KMS-11 (cell line): ENCODE measurements at regions not wholly inside any gene's neighbourhood (a gene's known extent, or its start where the extent isn't known, plus 50 kb on each side); places are given as distances from the start of the nearest gene placed in this dataset.
A peak's percentile ranks its signal among the peaks of the same experiment; 100 is the strongest.

Experiments
- H2AFZ ChIP-seq: fragments of 200-600 bp; sonication (generic); 2 replicates; pipeline ENCODE4 v1.6.1; 2016; ENCODE audit warnings: antibody characterized with exemption, mixed run types, low read depth
- H3K27ac ChIP-seq: fragments of 200-600 bp; sonication (generic); 2 replicates; pipeline ENCODE4 v1.6.1; 2016; ENCODE audit warnings: mild to moderate bottlenecking, mixed run types
- H3K27me3 ChIP-seq: fragments of 200-600 bp; sonication (generic); 2 replicates; pipeline ENCODE4 v1.6.1; 2017; ENCODE audit warnings: mild to moderate bottlenecking, low read depth, mixed run types, moderate library complexity; ENCODE audit not compliant: insufficient read depth
- H3K36me3 ChIP-seq: fragments of 200-600 bp; sonication (generic); 2 replicates; pipeline ENCODE4 v1.6.1; 2017; ENCODE audit warnings: mild to moderate bottlenecking, mixed run types; ENCODE audit not compliant: insufficient read depth
- H3K4me1 ChIP-seq: fragments of 200-600 bp; sonication (generic); 2 replicates; pipeline ENCODE4 v1.6.1; 2016; ENCODE audit warnings: mild to moderate bottlenecking, low read depth, mixed run types; ENCODE audit not compliant: poor library complexity, severe bottlenecking
- H3K4me2 ChIP-seq: fragments of 200-600 bp; sonication (generic); 2 replicates; pipeline ENCODE4 v1.7.0; 2016; ENCODE audit warnings: mild to moderate bottlenecking, mixed run types
- H3K4me3 ChIP-seq: fragments of 200-600 bp; sonication (generic); IDR thresholded peaks from 2 replicates; pipeline ENCODE4 v1.6.1; 2017; ENCODE audit warnings: low read depth, low read length, mixed read lengths; ENCODE audit not compliant: insufficient read depth
- H3K79me2 ChIP-seq: fragments of 200-600 bp; sonication (generic); 2 replicates; pipeline ENCODE4 v1.6.1; 2016; ENCODE audit warnings: low read depth, mixed run types; ENCODE audit not compliant: insufficient read depth
- H3K9ac ChIP-seq: fragments of 200-600 bp; sonication (generic); 2 replicates; pipeline ENCODE4 v1.6.1; 2016; ENCODE audit warnings: mild to moderate bottlenecking, mixed run types
- H4K20me1 ChIP-seq: fragments of 200-600 bp; sonication (generic); 2 replicates; pipeline ENCODE4 v1.6.1; 2016; ENCODE audit warnings: mild to moderate bottlenecking, mixed run types; ENCODE audit not compliant: insufficient read depth
- CTCF ChIP-seq: fragments of 200-600 bp; sonication (generic); conservative IDR thresholded peaks from 2 replicates; pipeline ENCODE4 v1.6.1; 2017; ENCODE audit warnings: low read depth, mild to moderate bottlenecking, antibody characterized with exemption, low read length, moderate library complexity, mixed read lengths

GRCh38 chr6:14380086-14380820, 262.7 kb downstream of the CD83 start:
- Histone ChIP-seq H3K36me3 (no peaks in the 10 kb centered on the region), H3K4me3 (no peak overlapping the region), H3K4me1 (peaks cover 29% of the 10 kb centered on the region), H2AFZ (no peak overlapping the region), H3K4me2 (no peak overlapping the region), H3K9ac (no peak overlapping the region), H3K27me3 (no peaks in the 10 kb centered on the region), H3K79me2 (no peaks in the 10 kb centered on the region), H3K27ac (no peak overlapping the region), H4K20me1 (no peaks in the 10 kb centered on the region)
- no peak for TF ChIP-seq CTCF

- no peaks in the 10 kb centered on the region for H3K79me2 ChIP-seq
- H3K36me3 ChIP-seq: no peaks in the 10 kb centered on the region
- no peaks in the 10 kb centered on the region for H4K20me1 ChIP-seq
- H2AFZ ChIP-seq: no peak overlapping the region
- H3K4me1 ChIP-seq: peaks cover 29% of the 10 kb centered on the region
- no peak overlapping the region for H3K9ac ChIP-seq
- TF ChIP-seq CTCF: no peak
- H3K4me3 ChIP-seq: no peak overlapping the region
- no peak overlapping the region for H3K27ac ChIP-seq
- peak overlapping the region; percentile 82; the same call in 1 of the 2 replicates for H3K4me2 ChIP-seq
- H3K27me3 ChIP-seq: no peaks in the 10 kb centered on the region
Measured at GRCh38 chr6:14380901-14381828, 263.6 kb downstream of the CD83 start.

- H2AFZ ChIP-seq: peak overlapping the region; percentile 5
- H3K4me2 ChIP-seq: peak overlapping the region; percentile 82
- no peak for TF ChIP-seq CTCF
- H3K36me3 ChIP-seq: no peaks in the 10 kb centered on the region
- peaks cover 29% of the 10 kb centered on the region for H3K4me1 ChIP-seq
- H3K79me2 ChIP-seq: no peaks in the 10 kb centered on the region
- H3K4me3 ChIP-seq: no peak overlapping the region
- no peaks in the 10 kb centered on the region for H3K27me3 ChIP-seq
- H3K27ac ChIP-seq: no peak overlapping the region
- H4K20me1 ChIP-seq: no peaks in the 10 kb centered on the region
- H3K9ac ChIP-seq: no peak overlapping the region
Measured at GRCh38 chr6:14381829-14382677, 264.5 kb downstream of the CD83 start.

GRCh38 chr6:14382678-14383236, 265.2 kb downstream of the CD83 start:
- Histone ChIP-seq H3K4me3 (no peak overlapping the region), H2AFZ (0 out of 2 replicates have a peak overlapping the region, but pooled peaks have one; percentile 5), H3K36me3 (no peaks in the 10 kb centered on the region), H3K4me2 (peak overlapping the region; percentile 82; the same call in 1 of the 2 replicates), H4K20me1 (no peaks in the 10 kb centered on the region), H3K4me1 (peaks cover 29% of the 10 kb centered on the region), H3K27me3 (no peaks in the 10 kb centered on the region), H3K27ac (no peak overlapping the region), H3K9ac (no peak overlapping the region), H3K79me2 (no peaks in the 10 kb centered on the region)
- TF ChIP-seq CTCF: no peak
